GM12875 (cell line): ENCODE measurements at regions not wholly inside any gene's neighbourhood (a gene's known extent, or its start where the extent isn't known, plus 50 kb on each side); places are given as distances from the start of the nearest gene placed in this dataset.

Experiments used
- H3K4me3 ChIP-seq: one replicate; pipeline ENCODE4 v1.5.1; 2011; ENCODE audit warnings: low read depth, low read length, control low read depth
- TF ChIP-seq, protein P1 (sequence below): IDR thresholded peaks from 2 replicates; pipeline ENCODE4 v1.5.1; 2011; ENCODE audit warnings: low read depth, mild to moderate bottlenecking, control low read depth, inconsistent platforms, low read length, moderate library complexity, borderline replicate concordance; ENCODE audit not compliant: insufficient read depth

DNA sequence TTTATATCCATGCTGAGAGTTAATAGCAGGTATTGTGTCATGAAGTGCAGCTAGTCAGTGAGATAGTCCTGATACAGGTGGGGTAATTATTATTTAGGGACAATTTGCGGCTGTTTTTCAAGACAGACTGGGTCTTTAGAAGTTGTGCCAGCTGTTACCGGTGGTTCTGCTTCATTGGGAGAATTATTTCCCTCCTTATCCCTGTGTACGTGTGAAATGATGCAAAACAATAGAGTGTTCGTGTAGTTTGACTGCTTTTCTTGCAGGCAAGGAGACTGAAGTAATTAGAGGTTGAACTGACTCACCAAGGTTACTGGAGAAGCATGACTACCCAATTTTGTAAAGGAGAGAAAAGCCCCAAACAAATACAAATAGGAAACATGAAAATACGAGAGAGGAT is 101.7 kb downstream of the ARRDC3 start:
- no peak overlapping the region for H3K4me3 ChIP-seq
- TF ChIP-seq, protein P1, sequence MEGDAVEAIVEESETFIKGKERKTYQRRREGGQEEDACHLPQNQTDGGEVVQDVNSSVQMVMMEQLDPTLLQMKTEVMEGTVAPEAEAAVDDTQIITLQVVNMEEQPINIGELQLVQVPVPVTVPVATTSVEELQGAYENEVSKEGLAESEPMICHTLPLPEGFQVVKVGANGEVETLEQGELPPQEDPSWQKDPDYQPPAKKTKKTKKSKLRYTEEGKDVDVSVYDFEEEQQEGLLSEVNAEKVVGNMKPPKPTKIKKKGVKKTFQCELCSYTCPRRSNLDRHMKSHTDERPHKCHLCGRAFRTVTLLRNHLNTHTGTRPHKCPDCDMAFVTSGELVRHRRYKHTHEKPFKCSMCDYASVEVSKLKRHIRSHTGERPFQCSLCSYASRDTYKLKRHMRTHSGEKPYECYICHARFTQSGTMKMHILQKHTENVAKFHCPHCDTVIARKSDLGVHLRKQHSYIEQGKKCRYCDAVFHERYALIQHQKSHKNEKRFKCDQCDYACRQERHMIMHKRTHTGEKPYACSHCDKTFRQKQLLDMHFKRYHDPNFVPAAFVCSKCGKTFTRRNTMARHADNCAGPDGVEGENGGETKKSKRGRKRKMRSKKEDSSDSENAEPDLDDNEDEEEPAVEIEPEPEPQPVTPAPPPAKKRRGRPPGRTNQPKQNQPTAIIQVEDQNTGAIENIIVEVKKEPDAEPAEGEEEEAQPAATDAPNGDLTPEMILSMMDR: no peak

DNA sequence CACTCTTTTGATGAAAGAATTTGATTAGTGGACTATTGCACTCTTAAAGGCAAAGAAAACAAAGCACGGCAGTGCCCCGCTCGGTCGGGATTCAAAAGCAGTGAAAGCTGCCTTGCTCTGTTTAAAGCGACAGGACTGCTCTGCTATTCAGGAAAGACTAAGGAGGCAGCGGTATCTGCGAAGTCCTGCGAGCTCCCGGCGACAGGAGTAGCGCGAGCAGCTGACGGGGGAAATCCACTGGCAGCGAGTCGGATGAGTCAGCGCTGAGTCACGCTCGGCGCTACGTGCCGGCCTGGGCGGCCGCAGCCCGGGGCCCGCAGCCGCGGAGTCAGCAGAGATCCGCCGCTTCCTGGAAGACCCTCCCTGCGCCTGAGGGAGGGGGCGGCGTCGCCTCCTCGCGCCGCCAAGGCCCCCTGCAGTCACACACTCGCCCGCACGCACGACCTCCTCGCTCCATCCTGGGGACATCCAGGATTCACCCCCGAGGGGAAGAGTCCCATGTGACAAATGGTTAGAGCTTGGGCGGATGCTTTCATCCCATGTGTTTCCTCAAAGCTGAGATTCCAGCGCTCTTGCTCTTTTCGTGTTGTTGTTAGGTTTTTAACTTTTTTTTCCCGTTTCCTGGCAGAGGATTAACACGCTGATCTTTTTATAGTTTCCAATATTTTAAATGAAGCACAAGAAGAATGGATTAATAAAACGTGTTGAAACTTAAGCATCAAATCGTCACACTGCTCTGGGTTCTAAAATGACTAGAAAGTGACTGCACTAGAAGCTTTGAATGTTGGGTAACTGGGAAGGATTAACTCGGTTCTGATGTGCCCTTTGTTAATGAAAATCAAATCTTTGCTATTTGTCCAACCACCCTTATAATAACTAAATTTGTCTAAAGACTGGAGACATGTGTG is 102.5 kb downstream of the ARRDC3 start:
- TF ChIP-seq, protein P1: no peak
- peak overlapping the region; percentile 36 for H3K4me3 ChIP-seq

DNA sequence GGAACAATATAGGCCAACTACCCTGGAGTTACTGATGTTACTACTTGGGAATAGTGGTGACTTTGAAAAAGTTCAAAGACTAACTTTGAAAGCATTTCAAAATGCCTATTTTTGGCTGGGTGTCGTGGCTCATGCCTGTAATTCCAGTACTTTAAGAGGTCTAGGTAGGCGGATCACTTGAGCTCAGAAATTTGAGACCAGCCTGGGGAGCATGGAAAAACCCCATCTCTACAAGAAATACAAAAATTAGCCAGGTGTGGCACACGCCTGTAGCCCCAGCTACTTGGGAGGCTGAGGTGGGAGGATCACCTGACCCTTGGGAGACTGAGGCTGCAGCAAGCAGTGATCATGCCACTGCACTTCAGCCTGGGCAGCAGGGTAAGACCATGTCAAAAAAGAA is 105.3 kb downstream of the ARRDC3 start:
- no peak overlapping the region for H3K4me3 ChIP-seq
- TF ChIP-seq, protein P1: no peak

- no peak overlapping the region for H3K4me3 ChIP-seq
- TF ChIP-seq, protein P1: no peak
These were observed 106.0 kb downstream of the ARRDC3 start for GRCh38 chr5:91277093-91277626.

- H3K4me3 ChIP-seq: no peak overlapping the region
- TF ChIP-seq, protein P1: no peak
These were observed 110.3 kb downstream of the ARRDC3 start for GRCh38 chr5:91272858-91273257.

- TF ChIP-seq, protein P1: no peak
- H3K4me3 ChIP-seq: no peak overlapping the region
These were observed 111.1 kb downstream of the ARRDC3 start for GRCh38 chr5:91271999-91272398.

GRCh38 chr5:91269198-91269597 is 113.9 kb downstream of the ARRDC3 start:
- no peak overlapping the region for H3K4me3 ChIP-seq
- TF ChIP-seq, protein P1: no peak
